Fibroblast of skin of left quadriceps (primary cell): ENCODE measurements at regions not wholly inside any gene's neighbourhood (a gene's known extent, or its start where the extent isn't known, plus 50 kb on each side); places are given as distances from the start of the nearest gene placed in this dataset.

ENCODE experiments used
- DNase-seq, 2 experiments: peaks; one replicate each; pipeline ENCODE4 v3.0.0-alpha.2; 2013; ENCODE audit warnings: low read depth in 2 of 2

GRCh38 chr4:53647547-53647946 is 56.3 kb upstream of the LNX1 start:
- DNase-seq, result no peak

DNA sequence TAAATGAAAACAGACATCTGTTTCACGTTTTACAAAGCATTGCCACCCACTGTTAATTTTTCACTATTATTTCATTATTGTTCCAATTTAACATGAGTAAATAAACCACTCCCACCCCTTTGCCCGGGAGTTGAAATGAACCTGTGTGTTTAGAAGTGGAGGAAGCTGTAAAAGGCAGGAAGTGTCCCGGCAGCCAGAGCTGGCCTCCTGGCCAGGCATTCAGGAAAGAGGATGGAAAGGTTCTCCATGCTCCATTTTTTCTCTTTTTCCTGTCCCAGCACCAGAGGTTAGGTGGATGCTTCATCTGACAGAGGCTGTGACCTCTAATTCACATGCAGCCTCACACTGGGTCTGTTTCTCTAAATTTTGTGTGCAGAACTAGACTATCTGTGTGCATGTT is 55.5 kb upstream of the LNX1 start:
- no peak for DNase-seq

DNA sequence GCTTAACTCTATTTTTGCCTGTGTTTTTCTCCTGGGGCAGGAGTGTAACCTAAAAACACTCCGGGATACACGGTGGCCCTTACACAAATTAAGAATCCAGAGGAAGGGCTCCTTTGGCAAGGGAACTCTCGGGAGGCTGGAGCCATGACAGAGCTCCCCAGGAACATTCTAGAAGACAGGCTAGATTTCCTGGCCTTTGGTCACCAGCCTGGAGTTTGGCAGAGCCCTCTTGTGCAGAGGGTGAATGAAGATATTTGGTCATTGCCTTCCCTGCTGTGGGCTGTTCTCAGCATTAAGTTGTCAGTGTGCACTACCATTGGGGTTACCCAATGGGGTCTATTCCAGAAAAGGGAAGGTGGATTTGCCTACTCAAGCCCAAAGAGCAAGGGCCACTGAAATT is 53.8 kb upstream of the LNX1 start:
- DNase-seq, result no peak

DNA sequence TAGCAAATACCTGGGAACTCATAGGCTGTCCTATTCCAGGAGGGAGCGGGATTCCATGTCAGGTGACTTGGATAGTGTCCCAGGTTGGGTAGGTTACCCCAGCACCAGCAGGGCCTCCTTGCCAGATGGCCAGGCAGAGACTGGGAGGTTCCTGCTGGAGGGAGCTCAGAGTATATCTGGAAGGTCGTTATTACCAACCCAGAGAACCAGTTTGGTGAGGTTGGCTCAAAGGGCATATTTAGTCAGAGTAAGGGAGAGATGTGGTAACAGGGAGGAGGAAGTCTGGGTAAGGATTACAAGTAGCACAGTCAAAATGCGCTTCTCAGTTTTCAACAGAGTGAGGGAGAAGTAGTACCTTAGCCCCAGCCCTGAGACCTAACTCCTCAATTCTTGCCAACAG is 53.3 kb upstream of the LNX1 start:
- DNase-seq, result no peak
